ENCODE measurements at regions not wholly inside any gene's neighbourhood (a gene's known extent, or its start where the extent isn't known, plus 50 kb on each side); places are given as distances from the start of the nearest gene placed in this dataset.
A peak's percentile ranks its signal among the peaks of the same experiment; 100 is the strongest.

DNA sequence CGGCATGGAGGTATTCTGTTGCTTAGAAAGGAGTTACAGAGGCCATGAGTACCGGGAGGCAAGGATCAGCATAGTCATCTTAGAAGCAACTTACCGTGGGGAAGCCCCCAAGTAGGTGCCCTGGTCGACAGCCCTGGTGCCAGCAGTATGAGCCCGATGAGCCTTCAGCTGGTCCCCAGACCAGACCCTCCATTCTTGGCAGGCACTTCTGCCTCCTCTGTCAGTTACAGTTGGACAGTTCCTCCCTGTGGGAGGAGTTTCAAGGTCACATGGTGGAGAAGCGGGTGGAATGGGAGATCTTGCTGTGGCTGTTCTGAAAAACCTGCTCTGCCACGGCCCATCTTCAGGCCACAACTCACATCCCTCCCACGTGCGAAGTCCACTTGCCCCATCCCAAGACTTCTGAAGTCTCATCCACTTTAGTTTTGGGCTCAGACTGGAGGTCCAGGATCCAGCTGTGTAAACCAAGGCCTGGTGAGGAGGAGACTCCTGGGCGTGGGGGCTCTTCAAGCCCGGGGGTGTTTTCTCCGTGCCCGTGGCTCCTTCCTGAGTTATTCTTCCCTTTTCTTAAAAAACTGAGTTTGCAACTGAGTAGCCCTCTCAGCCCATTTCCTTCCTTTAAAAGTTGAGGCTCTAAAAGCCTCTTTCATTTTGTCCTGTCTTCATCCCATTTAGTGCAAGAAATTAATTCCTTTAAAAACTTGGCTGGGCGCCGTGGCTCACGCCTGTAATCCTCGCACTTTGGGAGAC lies 133.5 kb downstream of the SEC14L1 start:
- Histone ChIP-seq H3K4me3 (no peak overlapping the region), H3K4me1 (no peaks in the 10 kb centered on the region), H3K36me3 (no peaks in the 10 kb centered on the region), H3K27ac (no peak overlapping the region), H3K27me3 (no peaks in the 10 kb centered on the region), H3K9me3 (no peaks in the 10 kb centered on the region)
- intact Hi-C loops (cut with DNase I; ENCODE audit: low total_unique reads), result no loop called here
- no peak for DNase-seq
- TF ChIP-seq, protein P1, sequence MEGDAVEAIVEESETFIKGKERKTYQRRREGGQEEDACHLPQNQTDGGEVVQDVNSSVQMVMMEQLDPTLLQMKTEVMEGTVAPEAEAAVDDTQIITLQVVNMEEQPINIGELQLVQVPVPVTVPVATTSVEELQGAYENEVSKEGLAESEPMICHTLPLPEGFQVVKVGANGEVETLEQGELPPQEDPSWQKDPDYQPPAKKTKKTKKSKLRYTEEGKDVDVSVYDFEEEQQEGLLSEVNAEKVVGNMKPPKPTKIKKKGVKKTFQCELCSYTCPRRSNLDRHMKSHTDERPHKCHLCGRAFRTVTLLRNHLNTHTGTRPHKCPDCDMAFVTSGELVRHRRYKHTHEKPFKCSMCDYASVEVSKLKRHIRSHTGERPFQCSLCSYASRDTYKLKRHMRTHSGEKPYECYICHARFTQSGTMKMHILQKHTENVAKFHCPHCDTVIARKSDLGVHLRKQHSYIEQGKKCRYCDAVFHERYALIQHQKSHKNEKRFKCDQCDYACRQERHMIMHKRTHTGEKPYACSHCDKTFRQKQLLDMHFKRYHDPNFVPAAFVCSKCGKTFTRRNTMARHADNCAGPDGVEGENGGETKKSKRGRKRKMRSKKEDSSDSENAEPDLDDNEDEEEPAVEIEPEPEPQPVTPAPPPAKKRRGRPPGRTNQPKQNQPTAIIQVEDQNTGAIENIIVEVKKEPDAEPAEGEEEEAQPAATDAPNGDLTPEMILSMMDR (IDR thresholded peaks at IDR 0.05), result no peak
- TF ChIP-seq POLR2A (IDR thresholded peaks at IDR 0.05), result no peak

DNA sequence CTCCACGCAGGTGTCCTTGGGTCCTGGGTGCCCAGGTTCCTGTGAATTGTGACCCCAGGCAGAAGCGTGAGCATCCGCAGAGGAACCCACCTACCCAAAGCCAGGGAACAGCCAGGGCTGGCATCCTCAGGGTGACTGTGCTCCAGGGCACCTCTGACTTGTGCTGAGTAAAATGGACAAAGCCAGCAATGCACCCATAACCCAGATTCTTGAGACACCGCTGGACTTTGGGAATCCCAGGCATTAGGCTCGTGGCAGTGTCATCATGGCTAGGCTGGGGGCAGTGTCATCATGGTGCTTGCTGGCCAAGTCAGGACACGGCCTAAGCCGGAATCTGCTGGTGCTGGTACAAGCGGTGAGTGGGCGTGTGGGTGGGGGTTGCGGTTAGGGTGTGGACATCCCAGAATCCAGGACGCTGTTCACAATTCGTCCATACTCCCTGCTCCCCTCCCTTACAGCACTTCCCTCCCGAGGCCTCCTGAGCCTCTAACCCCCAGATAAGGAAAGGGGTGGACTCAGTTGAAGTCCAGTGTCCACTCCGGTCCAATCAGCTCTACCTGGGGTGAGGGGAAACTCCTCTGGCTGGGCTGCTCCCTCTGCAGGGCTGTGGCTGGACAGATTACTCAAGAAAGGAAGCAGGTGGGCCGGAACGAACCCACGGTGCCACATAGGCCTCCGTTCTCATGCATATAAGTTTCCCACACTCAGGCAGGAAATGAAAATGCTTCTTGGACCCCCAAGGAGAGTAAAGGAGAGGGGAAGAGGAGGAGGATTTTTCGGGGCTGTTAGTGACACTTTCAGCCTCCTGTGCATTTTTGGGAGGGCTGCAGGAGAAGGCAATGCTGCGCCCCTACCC lies 138.9 kb downstream of the SEC14L1 start:
- TF ChIP-seq, protein P1 (IDR thresholded peaks at IDR 0.05), result no peak
- no peak for TF ChIP-seq POLR2A (IDR thresholded peaks at IDR 0.05)
- Histone ChIP-seq H3K27me3 (peaks cover 0 to 3% of the 10 kb centered on the region in 2 donors), H3K4me3 (no peak overlapping the region), H3K36me3 (no peaks in the 10 kb centered on the region), H3K9me3 (no peaks in the 10 kb centered on the region), H3K27ac (no peak overlapping the region), H3K4me1 (peaks cover 0 to 5% of the 10 kb centered on the region in 2 donors)
- no peak for DNase-seq
- intact Hi-C loops (cut with DNase I; ENCODE audit: low total_unique reads), result no loop called here

DNA sequence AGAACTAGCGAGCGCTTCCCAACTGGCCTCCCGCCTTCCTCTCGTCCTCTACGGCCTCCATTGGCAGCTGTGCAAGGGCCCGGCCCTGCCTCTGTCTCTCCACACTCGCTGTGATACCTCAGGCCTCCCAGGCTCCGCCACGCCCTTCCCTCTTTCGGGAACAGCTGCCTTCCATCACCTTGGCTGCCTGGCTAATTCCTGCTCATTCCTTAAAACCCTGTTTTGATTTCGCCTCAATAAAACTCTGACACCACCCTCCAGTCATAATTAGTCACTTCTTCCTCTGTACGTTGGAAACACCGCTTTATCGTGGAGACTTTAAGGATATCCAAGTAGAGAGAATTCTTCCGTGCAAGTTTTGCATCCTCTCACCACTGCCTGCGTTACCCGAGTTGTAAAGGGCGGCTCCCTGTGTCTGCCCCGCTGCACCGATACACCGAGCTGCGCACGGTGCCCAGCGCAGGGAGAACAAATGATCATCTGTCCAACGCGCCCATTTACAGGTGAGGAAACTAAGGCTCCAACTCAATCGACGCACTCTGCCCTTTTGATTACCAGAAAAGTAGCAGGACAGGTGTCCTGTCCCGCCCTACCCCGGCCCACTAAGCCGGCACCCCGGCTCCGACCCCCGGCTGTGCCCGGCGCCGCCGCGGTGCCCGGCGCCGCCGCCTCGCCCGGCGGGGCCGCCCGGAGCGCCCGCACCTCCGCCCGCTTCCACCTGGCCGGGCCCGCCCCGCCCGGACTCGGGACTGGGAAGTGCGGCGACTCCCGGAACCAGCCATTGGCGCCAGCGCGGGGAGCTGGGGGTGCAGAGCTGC lies 139.7 kb downstream of the SEC14L1 start:
- Histone ChIP-seq H3K27me3 (peaks cover 0 to 3% of the 10 kb centered on the region in 2 donors), H3K9me3 (no peaks in the 10 kb centered on the region), H3K4me1 (peaks cover 0 to 5% of the 10 kb centered on the region in 2 donors), H3K36me3 (no peaks in the 10 kb centered on the region), H3K27ac (no peak overlapping the region), H3K4me3 (peak overlapping the region in 1 of 2 donors; percentile 33)
- no peak for DNase-seq
- no peak for TF ChIP-seq POLR2A (IDR thresholded peaks at IDR 0.05)
- intact Hi-C loops (cut with DNase I; ENCODE audit: low total_unique reads), result no loop called here

DNA sequence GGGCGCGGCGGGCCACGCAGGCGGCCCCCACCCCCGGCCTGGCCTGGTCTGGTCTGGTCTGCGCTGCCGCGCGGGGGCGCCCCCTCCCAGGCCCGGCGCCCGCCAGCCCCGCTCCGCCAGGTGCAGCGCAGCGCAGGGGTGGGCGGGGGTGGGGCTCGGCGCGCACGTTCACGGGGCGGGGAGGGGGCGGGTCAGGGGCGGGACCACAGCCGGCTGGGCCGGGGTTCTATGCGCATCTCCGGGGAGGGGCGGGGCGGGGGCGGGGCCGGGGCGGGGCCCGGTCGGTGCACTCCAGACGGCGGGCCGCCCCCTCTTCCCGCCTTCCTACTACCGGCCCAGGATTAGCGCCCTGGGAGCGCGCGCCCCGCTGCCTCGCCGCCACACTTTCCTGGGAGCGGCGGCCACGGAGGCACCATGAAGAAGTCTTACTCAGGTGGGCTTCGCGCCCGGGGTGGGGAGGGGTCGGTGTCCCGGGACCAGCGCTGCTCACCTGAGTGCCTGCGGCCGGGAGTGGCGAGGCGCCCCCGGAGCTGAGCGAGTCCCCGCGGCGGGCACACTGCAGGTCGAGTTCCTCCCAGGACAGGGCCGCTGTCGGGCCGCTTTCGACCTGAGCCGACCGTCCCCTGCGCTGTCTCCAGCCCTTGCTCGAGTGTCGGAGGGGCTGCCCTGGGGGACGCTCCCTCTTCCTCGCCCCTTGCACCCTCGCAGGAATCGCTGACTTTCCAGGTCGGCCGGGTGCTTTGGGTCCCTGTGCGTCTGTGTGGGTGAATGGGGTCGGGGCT lies 140.5 kb downstream of the SEC14L1 start:
- H3K4me1 ChIP-seq, result peaks cover 0 to 5% of the 10 kb centered on the region in 2 donors
- no peaks in the 10 kb centered on the region for H3K36me3 ChIP-seq
- intact Hi-C loops (cut with DNase I; ENCODE audit: low total_unique reads), result no loop called here
- H3K9me3 ChIP-seq, result no peaks in the 10 kb centered on the region
- no peak overlapping the region for H3K27ac ChIP-seq
- DNase-seq, result peak in 1 of 2 donors; percentile 28
- peak overlapping the region in 1 of 2 donors; percentile 33 for H3K4me3 ChIP-seq
- peak in 1 of 2 donors; percentile 20 for TF ChIP-seq POLR2A (IDR thresholded peaks at IDR 0.05)
- TF ChIP-seq, protein P1 (IDR thresholded peaks at IDR 0.05), result peak in 3 of 4 experiments; percentile 24 to 57 (median 52)
- H3K27me3 ChIP-seq, result peaks cover 0 to 3% of the 10 kb centered on the region in 2 donors
